Prostate gland (tissue), 2 donors: ENCODE measurements at regions not wholly inside any gene's neighbourhood (a gene's known extent, or its start where the extent isn't known, plus 50 kb on each side); places are given as distances from the start of the nearest gene placed in this dataset.

Source experiments
- DNase-seq: peaks from one replicate; pipeline ENCODE4 v3.0.0-alpha.2; 2019; ENCODE audit warnings: low spot score
- H3K27ac ChIP-seq, 2 donors: fragments of 200-600 bp; sonication (generic); 2 replicates each; pipeline ENCODE4 v1.5.1; 2017 to 2019
- H3K27me3 ChIP-seq: fragments of 200-600 bp; sonication (generic); replicated peaks from 2 replicates; pipeline ENCODE4 v1.5.1; 2019; ENCODE audit not compliant: insufficient read depth
- H3K36me3 ChIP-seq, 2 donors: fragments of 200-600 bp; sonication (generic); 1 replicate in 1 of 2; 2 replicates in 1 of 2; pipeline versions ENCODE4 v1.5.1 to v1.8.1; 2017 to 2019
- H3K4me1 ChIP-seq: fragments of 200-600 bp; sonication (generic); replicated peaks from 2 replicates; pipeline ENCODE4 v1.5.1; 2019
- H3K4me3 ChIP-seq, 2 donors: fragments of 200-600 bp; sonication (generic); 2 replicates each; pipeline ENCODE4 v1.5.1; 2017 to 2019
- H3K9me3 ChIP-seq: fragments of 200-600 bp; sonication (generic); 2 replicates; pipeline ENCODE4 v1.5.1; 2017
- POLR2A ChIP-seq: fragments of 450-650 bp; IDR thresholded peaks from one replicate; pipeline ENCODE4 v1.6.1; 2016; ENCODE audit warnings: antibody characterized with exemption, mild to moderate bottlenecking
- POLR2AphosphoS5 ChIP-seq: sonication (generic); formaldehyde crosslinking; IDR thresholded peaks from one replicate; pipeline ENCODE4 v1.6.1; 2017; ENCODE audit warnings: antibody characterized with exemption
- WGBS: methylation state at CpG from one replicate; pipeline ENCODE4 v1.1.5; 2018; 5-methylcytosine and 5-hydroxymethylcytosine counted together
- intact Hi-C: fragments of 100-400 bp; cut with DNase I; formaldehyde crosslinking; loops from one replicate; pipeline ENCODE4 v1.14.2; 2022
- TF ChIP-seq, protein P1 (sequence below), 4 experiments: fragments of 200-600 bp in 2 of 4; fragments of 450-650 bp in 2 of 4; sonication (generic) in 2 of 4; IDR thresholded peaks; 1 replicate in 3 of 4; 2 replicates in 1 of 4; pipeline ENCODE4 v1.5.1; 2016 to 2019; ENCODE audit warnings: antibody characterized with exemption in 4 of 4, mild to moderate bottlenecking in 2 of 4, moderate library complexity in 2 of 4

- Histone ChIP-seq H3K27me3 (no peaks in the 10 kb centered on the region), H3K4me3 (no peak overlapping the region), H3K27ac (no peak overlapping the region), H3K4me1 (no peaks in the 10 kb centered on the region), H3K36me3 (no peaks in the 10 kb centered on the region), H3K9me3 (no peaks in the 10 kb centered on the region)
- TF ChIP-seq, protein P1, sequence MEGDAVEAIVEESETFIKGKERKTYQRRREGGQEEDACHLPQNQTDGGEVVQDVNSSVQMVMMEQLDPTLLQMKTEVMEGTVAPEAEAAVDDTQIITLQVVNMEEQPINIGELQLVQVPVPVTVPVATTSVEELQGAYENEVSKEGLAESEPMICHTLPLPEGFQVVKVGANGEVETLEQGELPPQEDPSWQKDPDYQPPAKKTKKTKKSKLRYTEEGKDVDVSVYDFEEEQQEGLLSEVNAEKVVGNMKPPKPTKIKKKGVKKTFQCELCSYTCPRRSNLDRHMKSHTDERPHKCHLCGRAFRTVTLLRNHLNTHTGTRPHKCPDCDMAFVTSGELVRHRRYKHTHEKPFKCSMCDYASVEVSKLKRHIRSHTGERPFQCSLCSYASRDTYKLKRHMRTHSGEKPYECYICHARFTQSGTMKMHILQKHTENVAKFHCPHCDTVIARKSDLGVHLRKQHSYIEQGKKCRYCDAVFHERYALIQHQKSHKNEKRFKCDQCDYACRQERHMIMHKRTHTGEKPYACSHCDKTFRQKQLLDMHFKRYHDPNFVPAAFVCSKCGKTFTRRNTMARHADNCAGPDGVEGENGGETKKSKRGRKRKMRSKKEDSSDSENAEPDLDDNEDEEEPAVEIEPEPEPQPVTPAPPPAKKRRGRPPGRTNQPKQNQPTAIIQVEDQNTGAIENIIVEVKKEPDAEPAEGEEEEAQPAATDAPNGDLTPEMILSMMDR (IDR thresholded peaks at IDR 0.05) = no peak
- TF ChIP-seq POLR2A = no peak
- no peak for TF ChIP-seq POLR2AphosphoS5
- no peak for DNase-seq
- intact Hi-C loops = no loop called here
- 59% methylated on average over 1 of the region's 1 CpG for WGBS
These were observed 178.4 kb downstream of the POLR2M start for GRCh38 chr15:57884936-57885335.

DNA sequence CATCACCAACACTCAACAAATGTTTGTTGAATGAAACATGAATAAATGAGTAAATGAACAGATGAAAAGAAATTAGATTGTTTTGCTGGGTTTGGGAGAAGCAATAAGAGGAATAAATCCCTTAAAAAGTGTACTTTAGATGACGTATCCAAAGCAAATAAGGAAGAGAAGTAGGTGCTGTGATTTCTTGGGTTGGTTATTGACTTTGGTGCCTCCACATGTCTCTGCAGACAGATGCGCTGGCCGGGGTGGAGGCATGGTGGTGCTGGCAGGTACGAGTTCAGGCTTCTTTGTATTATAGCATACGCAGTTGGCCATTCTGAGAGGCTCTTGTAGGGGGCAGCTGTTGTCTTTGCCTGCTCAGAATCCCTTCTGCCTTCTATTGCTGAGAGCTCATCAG lies 178.9 kb downstream of the POLR2M start:
- Histone ChIP-seq H3K36me3 (no peaks in the 10 kb centered on the region), H3K27ac (no peak overlapping the region), H3K4me3 (no peak overlapping the region), H3K9me3 (no peaks in the 10 kb centered on the region), H3K4me1 (no peaks in the 10 kb centered on the region), H3K27me3 (no peaks in the 10 kb centered on the region)
- intact Hi-C loops = no loop called here
- TF ChIP-seq POLR2A (no peak), POLR2AphosphoS5 (no peak)
- TF ChIP-seq, protein P1 (IDR thresholded peaks at IDR 0.05) = no peak
- WGBS = 83% methylated on average over 5 of the region's 5 CpGs
- no peak for DNase-seq

DNA sequence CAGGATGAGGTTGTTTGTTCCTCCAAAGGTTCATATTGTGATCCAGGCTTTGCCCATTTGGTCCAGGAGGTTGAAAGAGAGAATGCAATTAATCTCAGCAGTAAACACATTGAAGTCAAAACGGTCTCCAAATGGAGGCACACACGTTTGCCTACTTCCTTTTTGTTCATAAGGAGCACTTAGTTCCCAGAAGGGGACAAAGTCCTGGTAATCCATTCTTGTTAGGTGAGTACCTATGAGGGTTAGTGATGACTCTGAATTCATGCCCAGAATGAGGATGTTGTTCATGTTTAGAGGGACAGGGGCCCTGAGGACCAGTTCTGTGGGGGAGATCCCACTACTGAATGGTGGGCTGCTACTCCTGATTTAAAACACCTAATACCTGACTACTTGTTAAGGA lies 177.7 kb downstream of the ALDH1A2 start:
- intact Hi-C loops = no loop called here
- no peaks in the 10 kb centered on the region for H3K27me3 ChIP-seq
- TF ChIP-seq POLR2A (no peak), POLR2AphosphoS5 (no peak)
- TF ChIP-seq, protein P1 (IDR thresholded peaks at IDR 0.05) = no peak
- H3K9me3 ChIP-seq = no peaks in the 10 kb centered on the region
- 49% methylated on average over 2 of the region's 2 CpGs for WGBS
- no peaks in the 10 kb centered on the region for H3K36me3 ChIP-seq
- no peak overlapping the region for H3K27ac ChIP-seq
- DNase-seq = no peak
- no peaks in the 10 kb centered on the region for H3K4me1 ChIP-seq
- H3K4me3 ChIP-seq = no peak overlapping the region

- no peaks in the 10 kb centered on the region for H3K9me3 ChIP-seq
- no peaks in the 10 kb centered on the region for H3K4me1 ChIP-seq
- H3K4me3 ChIP-seq = no peak overlapping the region
- no peak for DNase-seq
- no peaks in the 10 kb centered on the region for H3K36me3 ChIP-seq
- H3K27me3 ChIP-seq = no peaks in the 10 kb centered on the region
- TF ChIP-seq POLR2AphosphoS5 (no peak), POLR2A (no peak)
- TF ChIP-seq, protein P1 (IDR thresholded peaks at IDR 0.05) = no peak
- H3K27ac ChIP-seq = no peak overlapping the region
- intact Hi-C loops = no loop called here
- 75% methylated on average over 1 of the region's 1 CpG for WGBS
These were observed 175.2 kb downstream of the ALDH1A2 start for GRCh38 chr15:57890351-57890750.

DNA sequence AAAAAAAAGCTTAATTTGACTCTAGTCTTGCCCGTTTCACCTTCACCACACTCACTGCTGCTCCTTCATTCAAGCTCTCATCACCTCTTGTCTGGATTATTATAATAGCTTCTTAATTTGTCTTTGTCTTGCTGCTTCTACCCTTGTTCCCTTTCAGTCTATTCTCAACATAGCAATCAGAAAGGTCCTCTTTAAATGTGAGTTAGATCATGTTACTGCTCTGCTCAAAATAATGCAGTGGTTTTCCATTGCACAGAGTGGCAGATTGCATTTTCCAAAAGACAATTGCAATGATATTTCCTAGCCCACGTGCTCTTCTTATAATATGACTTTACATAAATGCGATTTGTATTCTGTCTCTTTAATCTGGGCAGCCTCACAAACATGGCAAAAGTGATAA lies 174.6 kb downstream of the ALDH1A2 start:
- TF ChIP-seq POLR2AphosphoS5 = no peak
- TF ChIP-seq POLR2A = no peak
- TF ChIP-seq, protein P1 (IDR thresholded peaks at IDR 0.05) = no peak
- WGBS = 91% methylated on average over 3 of the region's 3 CpGs

More for the DNA sequence above, 174.6 kb downstream of the ALDH1A2 start:
- Histone ChIP-seq H3K4me1 (no peaks in the 10 kb centered on the region), H3K27me3 (no peaks in the 10 kb centered on the region), H3K27ac (no peak overlapping the region), H3K9me3 (no peaks in the 10 kb centered on the region), H3K4me3 (no peak overlapping the region), H3K36me3 (no peaks in the 10 kb centered on the region)
- intact Hi-C loops = no loop called here
- no peak for DNase-seq
